H9 (cell line): ENCODE measurements at regions not wholly inside any gene's neighbourhood (a gene's known extent, or its start where the extent isn't known, plus 50 kb on each side); places are given as distances from the start of the nearest gene placed in this dataset.

Experiments
- DNase-seq: peaks from one replicate; pipeline ENCODE4 v3.0.0-alpha.2; 2017
- H2AFZ ChIP-seq: one replicate; pipeline ENCODE4 v1.6.1; 2013; ENCODE audit warnings: mild to moderate bottlenecking, low read length, control low read depth, moderate library complexity
- H2AK5ac ChIP-seq: 2 replicates; pipeline ENCODE4 v1.6.1; 2013; ENCODE audit warnings: low read length, control low read depth, mixed read lengths; ENCODE audit not compliant: insufficient read length
- H2BK120ac ChIP-seq: one replicate; pipeline ENCODE4 v1.6.1; 2013; ENCODE audit warnings: low read depth, mild to moderate bottlenecking, low read length, control low read depth, inconsistent platforms; ENCODE audit not compliant: poor library complexity, severe bottlenecking
- H2BK12ac ChIP-seq: 2 replicates; pipeline ENCODE4 v1.6.1; 2013; ENCODE audit warnings: low read length, control low read depth, mixed read lengths, low read depth; ENCODE audit not compliant: insufficient read length
- H2BK15ac ChIP-seq: 2 replicates; pipeline ENCODE4 v1.6.1; 2013; ENCODE audit warnings: low read depth, low read length, control low read depth
- H2BK20ac ChIP-seq: one replicate; pipeline ENCODE4 v1.6.1; 2013; ENCODE audit warnings: low read depth, mild to moderate bottlenecking, low read length, control low read depth, inconsistent platforms; ENCODE audit not compliant: poor library complexity, severe bottlenecking
- H2BK5ac ChIP-seq: 2 replicates; pipeline ENCODE4 v1.6.1; 2013; ENCODE audit warnings: low read length, control low read depth, mixed read lengths; ENCODE audit not compliant: insufficient read length
- H3K14ac ChIP-seq: 2 replicates; pipeline ENCODE4 v1.6.1; 2013; ENCODE audit warnings: low read length, control low read depth; ENCODE audit not compliant: insufficient read depth
- H3K18ac ChIP-seq: 2 replicates; pipeline ENCODE4 v1.6.1; 2013; ENCODE audit warnings: low read depth, mild to moderate bottlenecking, mixed read lengths, low read length, control low read depth; ENCODE audit not compliant: insufficient read length
- H3K23ac ChIP-seq: 2 replicates; pipeline ENCODE4 v1.6.1; 2013; ENCODE audit warnings: low read length, control low read depth, mixed read lengths, low read depth; ENCODE audit not compliant: insufficient read length
- H3K23me2 ChIP-seq: 2 replicates; pipeline ENCODE4 v1.6.1; 2013; ENCODE audit warnings: low read depth, mild to moderate bottlenecking, mixed read lengths, low read length, control low read depth; ENCODE audit not compliant: insufficient read length, poor library complexity, severe bottlenecking
- H3K27ac ChIP-seq: 2 replicates; pipeline ENCODE4 v1.5.1; 2013; ENCODE audit warnings: low read length, control low read depth, mixed read lengths, low read depth; ENCODE audit not compliant: insufficient read length
- H3K27me3 ChIP-seq: 2 replicates; pipeline ENCODE4 v1.6.1; 2013; ENCODE audit warnings: low read length, control low read depth, inconsistent platforms; ENCODE audit not compliant: insufficient read depth
- H3K4ac ChIP-seq: 2 replicates; pipeline ENCODE4 v1.6.1; 2013; ENCODE audit warnings: low read depth, mild to moderate bottlenecking, control low read depth, inconsistent platforms, low read length, moderate library complexity
- H3K4me1 ChIP-seq: 2 replicates; pipeline ENCODE4 v1.6.1; 2013; ENCODE audit warnings: low read length, control low read depth, inconsistent platforms; ENCODE audit not compliant: insufficient read depth
- H3K4me2 ChIP-seq: 2 replicates; pipeline ENCODE4 v1.6.1; 2013; ENCODE audit warnings: low read length, control low read depth, mixed read lengths; ENCODE audit not compliant: insufficient read length, insufficient read depth
- H3K56ac ChIP-seq: 2 replicates; pipeline ENCODE4 v1.6.1; 2013; ENCODE audit warnings: low read depth, mild to moderate bottlenecking, mixed read lengths, low read length, control low read depth; ENCODE audit not compliant: insufficient read length
- H3K79me1 ChIP-seq: 2 replicates; pipeline ENCODE4 v1.6.1; 2013; ENCODE audit warnings: low read depth, mild to moderate bottlenecking, moderate library complexity, low read length, control low read depth, inconsistent platforms; ENCODE audit not compliant: insufficient read depth, poor library complexity, severe bottlenecking
- H3K79me2 ChIP-seq: 2 replicates; pipeline ENCODE4 v1.6.1; 2013; ENCODE audit warnings: low read length, control low read depth, inconsistent platforms; ENCODE audit not compliant: insufficient read depth
- H3K9ac ChIP-seq: 2 replicates; pipeline ENCODE4 v1.6.1; 2013; ENCODE audit warnings: low read length, control low read depth, mixed read lengths; ENCODE audit not compliant: insufficient read length; ENCODE audit errors: extremely low read depth
- H3K9me3 ChIP-seq: one replicate; pipeline ENCODE4 v1.6.1; 2013; ENCODE audit warnings: low read depth, low read length, inconsistent platforms; ENCODE audit not compliant: control insufficient read depth
- H3T11ph ChIP-seq: one replicate; pipeline ENCODE4 v1.6.1; 2013; ENCODE audit warnings: mild to moderate bottlenecking, low read length, control low read depth, inconsistent platforms
- H4K20me1 ChIP-seq: one replicate; pipeline ENCODE4 v1.6.1; 2013; ENCODE audit not compliant: control insufficient read depth, insufficient read length, insufficient read depth
- H4K5ac ChIP-seq: 2 replicates; pipeline ENCODE4 v1.6.1; 2013; ENCODE audit warnings: low read depth, mild to moderate bottlenecking, mixed read lengths, low read length, control low read depth; ENCODE audit not compliant: insufficient read length
- H4K8ac ChIP-seq: replicated peaks from 2 replicates; pipeline ENCODE4 v1.6.1; 2013; ENCODE audit warnings: low read length, control low read depth, mixed read lengths, low read depth; ENCODE audit not compliant: insufficient read length
- H4K91ac ChIP-seq: 2 replicates; pipeline ENCODE4 v1.6.1; 2013; ENCODE audit warnings: low read depth, mild to moderate bottlenecking, moderate library complexity, mixed read lengths, low read length, control low read depth; ENCODE audit not compliant: insufficient read length
- H3K27ac Mint-ChIP-seq, 3 experiments: 2 replicates in 2 of 3; 3 replicates in 1 of 3; pipeline ENCODE4 v1.8.0; 2020 to 2021; ENCODE audit warnings: mixed read lengths in 3 of 3, mild to moderate bottlenecking in 1 of 3, moderate library complexity in 1 of 3
- H3K27me3 Mint-ChIP-seq: 2 replicates; pipeline ENCODE4 v1.8.0; 2021; ENCODE audit warnings: low read depth, mild to moderate bottlenecking, moderate library complexity, mixed read lengths
- H3K36me3 Mint-ChIP-seq, 3 experiments: 2 replicates in 2 of 3; 3 replicates in 1 of 3; pipeline ENCODE4 v1.8.0; 2020 to 2021; ENCODE audit warnings: low read depth in 3 of 3, mixed read lengths in 3 of 3; ENCODE audit not compliant: insufficient read depth in 1 of 3
- H3K4me1 Mint-ChIP-seq, 2 experiments: 2 replicates each; pipeline ENCODE4 v1.8.0; 2020; ENCODE audit warnings: mixed read lengths in 2 of 2
- H3K4me3 Mint-ChIP-seq, 2 experiments: 2 replicates in 1 of 2; 3 replicates in 1 of 2; pipeline ENCODE4 v1.8.0; 2020 to 2021; ENCODE audit warnings: mild to moderate bottlenecking in 2 of 2, mixed read lengths in 2 of 2, moderate library complexity in 1 of 2
- H3K9me3 Mint-ChIP-seq, 2 experiments: 2 replicates in 1 of 2; 3 replicates in 1 of 2; pipeline ENCODE4 v1.8.0; 2020; ENCODE audit warnings: mild to moderate bottlenecking in 2 of 2, mixed read lengths in 2 of 2, moderate library complexity in 1 of 2
- CTCF ChIP-seq: fragments of 200-600 bp; sonication (generic); conservative IDR thresholded peaks from 3 replicates; pipeline ENCODE4 v1.8.0; 2021; ENCODE audit warnings: antibody characterized with exemption, mild to moderate bottlenecking
- WGBS: extraction: QIAGEN DNeasy Blood & Tissue Kit; methylation state at CpG from one replicate; pipeline ENCODE4 v1.1.7; 2013; ENCODE audit warnings: missing lambda C conversion rate, low lambda C conversion rate, mixed read lengths; ENCODE audit not compliant: insufficient read length; ENCODE audit errors: extremely low coverage; 5-methylcytosine and 5-hydroxymethylcytosine counted together

- Histone ChIP-seq H2BK20ac (no peak overlapping the region), H3K4ac (no peak overlapping the region), H3K23ac (no peak overlapping the region), H3K27me3 (no peaks in the 10 kb centered on the region), H4K20me1 (no peaks in the 10 kb centered on the region), H2AFZ (no peak overlapping the region), H3K27ac (no peak overlapping the region), H3K14ac (no peak overlapping the region; the same call in 1 of the 2 replicates), H3K4me2 (no peak overlapping the region), H3K79me2 (no peaks in the 10 kb centered on the region), H3K9ac (no peak overlapping the region), H2BK120ac (no peak overlapping the region), H3K79me1 (no peaks in the 10 kb centered on the region), H3T11ph (no peak overlapping the region), H2BK5ac (no peak overlapping the region), H3K4me1 (no peaks in the 10 kb centered on the region; the same call in 1 of the 2 replicates), H4K8ac (no peak overlapping the region), H2BK12ac (no peak overlapping the region), H4K5ac (no peak overlapping the region), H2AK5ac (no peak overlapping the region), H3K23me2 (no peaks in the 10 kb centered on the region), H3K56ac (no peak overlapping the region), H2BK15ac (no peak overlapping the region), H3K18ac (no peak overlapping the region), H3K9me3 (no peaks in the 10 kb centered on the region), H4K91ac (no peak overlapping the region)
- Mint-ChIP-seq H3K9me3 (peaks cover 0 to 10% of the 10 kb centered on the region in 2 experiments; a peak in 4 of 5 replicates), H3K4me3 (no peak overlapping the region), H3K36me3 (peaks cover 0 to 6% (median 0%) of the 10 kb centered on the region in 3 experiments; a peak in 3 of 7 replicates), H3K27me3 (peaks cover 27% of the 10 kb centered on the region), H3K27ac (no peak overlapping the region), H3K4me1 (peaks cover 6 to 9% of the 10 kb centered on the region in 2 experiments)
- WGBS = no CpG with 5 or more reads among the region's 18 CpGs
- TF ChIP-seq CTCF = no peak
- peak; percentile 17 for DNase-seq
Measured at GRCh38 chr22:49295851-49296560, 531.7 kb downstream of the BRD1 start.
